HL-60 (cell line): ENCODE measurements at regions not wholly inside any gene's neighbourhood (a gene's known extent, or its start where the extent isn't known, plus 50 kb on each side); places are given as distances from the start of the nearest gene placed in this dataset.

Experiments used
- DNase-seq, 2 experiments: peaks; one replicate each; pipeline ENCODE4 v3.0.0-alpha.2; 2010 to 2020; ENCODE audit warnings: low read depth in 1 of 2, low spot score in 1 of 2
- H3K27ac ChIP-seq: fragments of 250-450 bp; sonication (Bioruptor Pico); replicated peaks from 2 replicates; pipeline ENCODE4 v1.5.1; 2020; ENCODE audit warnings: mild to moderate bottlenecking, moderate library complexity
- H3K27me3 ChIP-seq: fragments of 250-450 bp; sonication (Bioruptor Pico); 2 replicates; pipeline ENCODE4 v1.5.1; 2021; ENCODE audit warnings: mild to moderate bottlenecking, moderate library complexity; ENCODE audit not compliant: insufficient read depth, poor library complexity, severe bottlenecking
- H3K4me3 ChIP-seq: replicated peaks from 2 replicates; pipeline ENCODE4 v1.5.1; 2011; ENCODE audit warnings: mild to moderate bottlenecking, control low read depth, low read length; ENCODE audit not compliant: insufficient read depth
- GABPA ChIP-seq: IDR thresholded peaks from 2 replicates; pipeline ENCODE4 v1.6.1; 2012; ENCODE audit warnings: low read depth
- POLR2AphosphoS5 ChIP-seq: IDR thresholded peaks from 2 replicates; pipeline ENCODE4 v1.6.1; 2012; ENCODE audit warnings: low read depth
- SPI1 ChIP-seq: IDR thresholded peaks from 2 replicates; pipeline ENCODE4 v1.6.1; 2012; ENCODE audit warnings: low read depth, mild to moderate bottlenecking, borderline replicate concordance
- TF ChIP-seq, protein P1 (sequence below): IDR thresholded peaks from one replicate; pipeline ENCODE4 v1.5.1; 2011; ENCODE audit warnings: low read length, control low read depth, inconsistent platforms; ENCODE audit not compliant: insufficient read depth
- TF ChIP-seq, protein P2 (sequence below): IDR thresholded peaks from 2 replicates; pipeline ENCODE4 v1.6.1; 2012; ENCODE audit warnings: low read depth; ENCODE audit not compliant: insufficient replicate concordance

DNA sequence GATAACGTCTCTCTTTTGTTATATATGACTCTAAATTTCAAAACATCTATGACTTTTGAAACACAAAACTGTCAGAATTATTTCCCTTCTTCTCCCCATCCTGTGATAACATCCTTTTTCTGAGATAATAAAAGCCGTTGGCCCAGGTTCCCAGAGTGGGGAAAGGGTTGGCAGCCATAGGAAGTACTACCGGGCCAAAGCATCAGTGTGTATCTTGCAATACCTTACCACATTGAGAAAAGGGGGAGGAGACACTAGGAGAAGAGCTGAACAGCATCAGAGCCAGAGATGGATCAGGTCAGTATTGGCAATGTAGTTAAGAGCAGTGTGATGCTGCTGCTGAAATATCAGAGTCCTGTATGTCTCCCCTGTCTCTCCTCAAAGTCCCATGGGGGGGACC is 210.0 kb upstream of the PROK2 start:
- no peak for TF ChIP-seq POLR2AphosphoS5
- TF ChIP-seq GABPA: no peak
- TF ChIP-seq, protein P1, sequence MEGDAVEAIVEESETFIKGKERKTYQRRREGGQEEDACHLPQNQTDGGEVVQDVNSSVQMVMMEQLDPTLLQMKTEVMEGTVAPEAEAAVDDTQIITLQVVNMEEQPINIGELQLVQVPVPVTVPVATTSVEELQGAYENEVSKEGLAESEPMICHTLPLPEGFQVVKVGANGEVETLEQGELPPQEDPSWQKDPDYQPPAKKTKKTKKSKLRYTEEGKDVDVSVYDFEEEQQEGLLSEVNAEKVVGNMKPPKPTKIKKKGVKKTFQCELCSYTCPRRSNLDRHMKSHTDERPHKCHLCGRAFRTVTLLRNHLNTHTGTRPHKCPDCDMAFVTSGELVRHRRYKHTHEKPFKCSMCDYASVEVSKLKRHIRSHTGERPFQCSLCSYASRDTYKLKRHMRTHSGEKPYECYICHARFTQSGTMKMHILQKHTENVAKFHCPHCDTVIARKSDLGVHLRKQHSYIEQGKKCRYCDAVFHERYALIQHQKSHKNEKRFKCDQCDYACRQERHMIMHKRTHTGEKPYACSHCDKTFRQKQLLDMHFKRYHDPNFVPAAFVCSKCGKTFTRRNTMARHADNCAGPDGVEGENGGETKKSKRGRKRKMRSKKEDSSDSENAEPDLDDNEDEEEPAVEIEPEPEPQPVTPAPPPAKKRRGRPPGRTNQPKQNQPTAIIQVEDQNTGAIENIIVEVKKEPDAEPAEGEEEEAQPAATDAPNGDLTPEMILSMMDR: no peak
- no peak for TF ChIP-seq SPI1
- TF ChIP-seq, protein P2, sequence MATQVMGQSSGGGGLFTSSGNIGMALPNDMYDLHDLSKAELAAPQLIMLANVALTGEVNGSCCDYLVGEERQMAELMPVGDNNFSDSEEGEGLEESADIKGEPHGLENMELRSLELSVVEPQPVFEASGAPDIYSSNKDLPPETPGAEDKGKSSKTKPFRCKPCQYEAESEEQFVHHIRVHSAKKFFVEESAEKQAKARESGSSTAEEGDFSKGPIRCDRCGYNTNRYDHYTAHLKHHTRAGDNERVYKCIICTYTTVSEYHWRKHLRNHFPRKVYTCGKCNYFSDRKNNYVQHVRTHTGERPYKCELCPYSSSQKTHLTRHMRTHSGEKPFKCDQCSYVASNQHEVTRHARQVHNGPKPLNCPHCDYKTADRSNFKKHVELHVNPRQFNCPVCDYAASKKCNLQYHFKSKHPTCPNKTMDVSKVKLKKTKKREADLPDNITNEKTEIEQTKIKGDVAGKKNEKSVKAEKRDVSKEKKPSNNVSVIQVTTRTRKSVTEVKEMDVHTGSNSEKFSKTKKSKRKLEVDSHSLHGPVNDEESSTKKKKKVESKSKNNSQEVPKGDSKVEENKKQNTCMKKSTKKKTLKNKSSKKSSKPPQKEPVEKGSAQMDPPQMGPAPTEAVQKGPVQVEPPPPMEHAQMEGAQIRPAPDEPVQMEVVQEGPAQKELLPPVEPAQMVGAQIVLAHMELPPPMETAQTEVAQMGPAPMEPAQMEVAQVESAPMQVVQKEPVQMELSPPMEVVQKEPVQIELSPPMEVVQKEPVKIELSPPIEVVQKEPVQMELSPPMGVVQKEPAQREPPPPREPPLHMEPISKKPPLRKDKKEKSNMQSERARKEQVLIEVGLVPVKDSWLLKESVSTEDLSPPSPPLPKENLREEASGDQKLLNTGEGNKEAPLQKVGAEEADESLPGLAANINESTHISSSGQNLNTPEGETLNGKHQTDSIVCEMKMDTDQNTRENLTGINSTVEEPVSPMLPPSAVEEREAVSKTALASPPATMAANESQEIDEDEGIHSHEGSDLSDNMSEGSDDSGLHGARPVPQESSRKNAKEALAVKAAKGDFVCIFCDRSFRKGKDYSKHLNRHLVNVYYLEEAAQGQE: no peak
- Histone ChIP-seq H3K27me3 (no peaks in the 10 kb centered on the region), H3K4me3 (no peak overlapping the region), H3K27ac (peak overlapping the region; percentile 42)
- DNase-seq: peak in 1 of 2 experiments; percentile 37

DNA sequence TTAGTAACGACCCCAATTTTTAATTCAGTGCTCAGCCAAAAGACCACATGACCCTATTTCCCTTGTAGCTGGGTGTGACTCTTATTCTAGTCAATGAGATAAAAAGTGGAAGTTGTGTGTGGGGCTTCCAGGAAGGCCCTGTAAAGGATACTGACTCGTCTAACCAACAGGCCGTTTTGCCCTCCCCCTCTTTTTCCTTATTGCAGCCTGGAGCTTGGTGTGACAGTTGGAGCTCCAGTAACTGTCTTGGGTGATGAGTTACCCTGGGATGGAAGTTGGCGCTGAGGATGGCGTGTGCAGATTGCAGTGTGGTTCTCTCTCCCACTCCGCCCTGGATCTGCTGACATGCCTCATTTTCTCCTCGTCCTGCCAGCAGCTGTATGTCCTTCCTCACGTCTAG is 209.3 kb upstream of the PROK2 start:
- H3K27me3 ChIP-seq: no peaks in the 10 kb centered on the region
- TF ChIP-seq, protein P2: no peak
- no peak for TF ChIP-seq GABPA
- TF ChIP-seq, protein P1: no peak
- no peak for TF ChIP-seq SPI1
- no peak for TF ChIP-seq POLR2AphosphoS5
- no peak overlapping the region for H3K4me3 ChIP-seq
- peak in 1 of 2 experiments; percentile 31 for DNase-seq
- peak overlapping the region; percentile 42 for H3K27ac ChIP-seq

GRCh38 chr3:71991681-71992080 is 206.7 kb upstream of the PROK2 start:
- Histone ChIP-seq H3K4me3 (no peak overlapping the region), H3K27me3 (no peaks in the 10 kb centered on the region), H3K27ac (no peak overlapping the region)
- TF ChIP-seq SPI1 (no peak), GABPA (no peak), POLR2AphosphoS5 (no peak)
- TF ChIP-seq, protein P2: no peak
- TF ChIP-seq, protein P1: no peak
- DNase-seq: no peak
